Astrocyte (in vitro differentiated cells and primary cell): ENCODE measurements at regions not wholly inside any gene's neighbourhood (a gene's known extent, or its start where the extent isn't known, plus 50 kb on each side); places are given as distances from the start of the nearest gene placed in this dataset.

Experiments used
- DNase-seq: peaks from one replicate; pipeline ENCODE4 v3.0.0-alpha.2; 2010; ENCODE audit warnings: low read depth
- FAIRE-seq: peaks from 2 replicates; lab custom pipeline; 2011; peaks lifted over from hg19 to GRCh38; lab: Jason Lieb, UNC
- H2AFZ ChIP-seq: 2 replicates; pipeline ENCODE4 v1.6.0; 2012; ENCODE audit warnings: low read depth, low read length, inconsistent platforms
- H3K27ac ChIP-seq: 2 replicates; pipeline ENCODE4 v1.5.1; 2011; ENCODE audit warnings: low read depth, low read length, inconsistent platforms
- H3K27me3 ChIP-seq: 2 replicates; pipeline ENCODE4 v1.6.0; 2011; ENCODE audit warnings: low read length, inconsistent platforms; ENCODE audit not compliant: insufficient read depth
- H3K36me3 ChIP-seq: 2 replicates; pipeline ENCODE4 v1.5.1; 2011; ENCODE audit warnings: low read length, inconsistent platforms; ENCODE audit not compliant: insufficient read depth
- H3K4me1 ChIP-seq: 2 replicates; pipeline ENCODE4 v1.5.1; 2011; ENCODE audit warnings: low read length, inconsistent platforms; ENCODE audit not compliant: insufficient read depth
- H3K4me2 ChIP-seq: 2 replicates; pipeline ENCODE4 v1.6.0; 2012; ENCODE audit warnings: low read length, inconsistent platforms
- H3K4me3 ChIP-seq: 2 replicates; pipeline ENCODE4 v1.5.1; 2011; ENCODE audit warnings: low read depth, mild to moderate bottlenecking, low read length, inconsistent platforms; ENCODE audit not compliant: insufficient read depth
- H3K79me2 ChIP-seq: 2 replicates; pipeline ENCODE4 v1.6.0; 2012; ENCODE audit warnings: mild to moderate bottlenecking, low read length, inconsistent platforms; ENCODE audit not compliant: insufficient read depth
- H3K9ac ChIP-seq: 2 replicates; pipeline ENCODE4 v1.6.0; 2012; ENCODE audit warnings: mild to moderate bottlenecking, low read length, inconsistent platforms
- H3K9me3 ChIP-seq: 2 replicates; pipeline ENCODE4 v1.5.1; 2012; ENCODE audit warnings: low read depth, mild to moderate bottlenecking, low read length, inconsistent platforms; ENCODE audit not compliant: insufficient read depth
- H4K20me1 ChIP-seq: 2 replicates; pipeline ENCODE4 v1.6.0; 2012; ENCODE audit warnings: low read length, inconsistent platforms; ENCODE audit not compliant: insufficient read depth
- H3K27ac Mint-ChIP-seq: one replicate; pipeline ENCODE4 v1.8.0; 2021; ENCODE audit warnings: mild to moderate bottlenecking, mixed read lengths; ENCODE audit not compliant: unreplicated experiment
- H3K27me3 Mint-ChIP-seq: one replicate; pipeline ENCODE4 v1.8.0; 2021; ENCODE audit warnings: low read depth, mixed read lengths; ENCODE audit not compliant: unreplicated experiment
- H3K36me3 Mint-ChIP-seq: one replicate; pipeline ENCODE4 v1.8.0; 2021; ENCODE audit warnings: low read depth, mixed read lengths; ENCODE audit not compliant: unreplicated experiment
- H3K4me1 Mint-ChIP-seq: one replicate; pipeline ENCODE4 v1.8.0; 2021; ENCODE audit warnings: low read depth, mixed read lengths; ENCODE audit not compliant: unreplicated experiment
- H3K4me3 Mint-ChIP-seq: one replicate; pipeline ENCODE4 v1.8.0; 2021; ENCODE audit warnings: mild to moderate bottlenecking, moderate library complexity, mixed read lengths; ENCODE audit not compliant: unreplicated experiment
- H3K9me3 Mint-ChIP-seq: one replicate; pipeline ENCODE4 v1.8.0; 2021; ENCODE audit warnings: mild to moderate bottlenecking, mixed read lengths; ENCODE audit not compliant: unreplicated experiment
- EZH2 ChIP-seq: IDR thresholded peaks from 2 replicates; pipeline ENCODE4 v1.6.1; 2012; ENCODE audit warnings: mild to moderate bottlenecking, low read length, inconsistent platforms; ENCODE audit not compliant: insufficient read depth
- TF ChIP-seq, protein P1 (sequence below): IDR thresholded peaks from 2 replicates; pipeline ENCODE4 v1.5.1; 2011; ENCODE audit warnings: low read depth, mild to moderate bottlenecking, inconsistent platforms, low read length, moderate library complexity; ENCODE audit not compliant: insufficient read depth

DNA sequence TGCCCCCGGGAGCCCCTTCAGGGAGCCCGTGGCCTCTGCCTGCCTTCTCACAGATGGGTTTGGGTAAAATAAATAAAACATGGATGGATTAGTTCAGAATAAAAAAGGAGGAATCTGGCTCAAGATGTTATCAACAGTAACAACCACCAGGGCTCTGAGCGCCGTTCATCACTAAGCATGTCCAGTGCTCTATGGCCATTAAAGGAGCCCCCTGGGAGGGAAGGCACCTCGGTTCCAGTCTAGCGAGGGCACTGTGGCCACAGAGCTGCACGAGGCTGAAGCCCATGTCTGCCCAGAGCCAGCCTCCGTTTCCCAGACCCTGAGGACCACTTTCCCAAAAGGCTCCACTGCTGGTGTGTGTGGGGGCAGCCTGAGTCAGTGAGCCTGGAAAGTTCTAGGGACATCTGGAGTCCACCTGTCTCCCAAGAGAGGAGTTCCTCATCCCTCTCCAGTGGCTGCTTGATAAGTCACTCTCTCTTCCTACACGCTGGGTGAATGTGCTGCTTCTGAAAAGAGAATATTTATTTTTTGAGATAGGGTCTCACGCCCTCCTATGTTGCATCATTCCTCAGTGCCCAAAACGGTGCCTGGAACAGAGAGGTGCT is 614.6 kb downstream of the TBC1D22A start:
- Histone ChIP-seq H3K4me1 (no peaks in the 10 kb centered on the region), H3K36me3 (no peaks in the 10 kb centered on the region), H2AFZ (no peak overlapping the region), H4K20me1 (no peaks in the 10 kb centered on the region), H3K4me2 (no peak overlapping the region), H3K4me3 (no peak overlapping the region), H3K27me3 (no peaks in the 10 kb centered on the region), H3K9me3 (no peaks in the 10 kb centered on the region), H3K79me2 (no peaks in the 10 kb centered on the region), H3K9ac (no peak overlapping the region), H3K27ac (no peak overlapping the region)
- no peaks in the 10 kb centered on the region for H3K4me1 Mint-ChIP-seq
- H3K9me3 Mint-ChIP-seq = peaks cover 34% of the 10 kb centered on the region
- H3K36me3 Mint-ChIP-seq = peaks cover 3% of the 10 kb centered on the region
- no peak for DNase-seq
- TF ChIP-seq, protein P1, sequence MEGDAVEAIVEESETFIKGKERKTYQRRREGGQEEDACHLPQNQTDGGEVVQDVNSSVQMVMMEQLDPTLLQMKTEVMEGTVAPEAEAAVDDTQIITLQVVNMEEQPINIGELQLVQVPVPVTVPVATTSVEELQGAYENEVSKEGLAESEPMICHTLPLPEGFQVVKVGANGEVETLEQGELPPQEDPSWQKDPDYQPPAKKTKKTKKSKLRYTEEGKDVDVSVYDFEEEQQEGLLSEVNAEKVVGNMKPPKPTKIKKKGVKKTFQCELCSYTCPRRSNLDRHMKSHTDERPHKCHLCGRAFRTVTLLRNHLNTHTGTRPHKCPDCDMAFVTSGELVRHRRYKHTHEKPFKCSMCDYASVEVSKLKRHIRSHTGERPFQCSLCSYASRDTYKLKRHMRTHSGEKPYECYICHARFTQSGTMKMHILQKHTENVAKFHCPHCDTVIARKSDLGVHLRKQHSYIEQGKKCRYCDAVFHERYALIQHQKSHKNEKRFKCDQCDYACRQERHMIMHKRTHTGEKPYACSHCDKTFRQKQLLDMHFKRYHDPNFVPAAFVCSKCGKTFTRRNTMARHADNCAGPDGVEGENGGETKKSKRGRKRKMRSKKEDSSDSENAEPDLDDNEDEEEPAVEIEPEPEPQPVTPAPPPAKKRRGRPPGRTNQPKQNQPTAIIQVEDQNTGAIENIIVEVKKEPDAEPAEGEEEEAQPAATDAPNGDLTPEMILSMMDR = no peak
- no peak for TF ChIP-seq EZH2
- no peak for FAIRE-seq
- no peak overlapping the region for H3K27ac Mint-ChIP-seq
- no peak overlapping the region for H3K4me3 Mint-ChIP-seq
- no peaks in the 10 kb centered on the region for H3K27me3 Mint-ChIP-seq

DNA sequence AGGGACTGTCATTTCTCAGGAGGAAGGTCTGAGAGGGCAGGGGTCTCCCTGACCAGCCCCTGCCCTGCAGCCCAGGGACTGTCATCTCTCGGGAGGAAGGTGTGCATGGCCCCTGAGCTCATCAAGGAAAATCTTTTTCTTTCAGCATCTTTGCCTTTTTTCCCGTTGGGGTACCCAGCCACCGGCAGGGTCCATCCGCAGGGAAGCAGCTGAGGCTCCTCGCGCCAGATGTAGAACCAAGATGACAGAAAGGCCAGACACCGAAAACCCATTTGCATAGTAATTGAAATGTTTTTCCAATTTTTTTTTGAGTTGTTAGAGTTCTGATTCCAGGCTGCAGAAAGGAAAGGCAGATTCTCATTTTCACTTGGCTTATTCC is 613.9 kb downstream of the TBC1D22A start:
- Histone ChIP-seq H3K79me2 (no peaks in the 10 kb centered on the region), H3K27ac (no peak overlapping the region), H3K4me1 (no peaks in the 10 kb centered on the region), H3K4me2 (no peak overlapping the region), H3K9ac (no peak overlapping the region), H3K4me3 (no peak overlapping the region), H3K27me3 (no peaks in the 10 kb centered on the region), H3K36me3 (no peaks in the 10 kb centered on the region), H2AFZ (no peak overlapping the region), H3K9me3 (no peaks in the 10 kb centered on the region), H4K20me1 (no peaks in the 10 kb centered on the region)
- no peaks in the 10 kb centered on the region for H3K4me1 Mint-ChIP-seq
- H3K9me3 Mint-ChIP-seq = peaks cover 37% of the 10 kb centered on the region
- H3K4me3 Mint-ChIP-seq = no peak overlapping the region
- peaks cover 1% of the 10 kb centered on the region for H3K27me3 Mint-ChIP-seq
- no peak for TF ChIP-seq EZH2
- TF ChIP-seq, protein P1 = no peak
- no peak for DNase-seq
- no peak overlapping the region for H3K27ac Mint-ChIP-seq
- H3K36me3 Mint-ChIP-seq = peaks cover 3% of the 10 kb centered on the region
- no peak for FAIRE-seq

GRCh38 chr22:47375621-47376321 is 613.3 kb downstream of the TBC1D22A start:
- Mint-ChIP-seq H3K4me3 (no peak overlapping the region), H3K36me3 (peaks cover 3% of the 10 kb centered on the region), H3K27me3 (peaks cover 1% of the 10 kb centered on the region), H3K4me1 (no peaks in the 10 kb centered on the region), H3K9me3 (peaks cover 35% of the 10 kb centered on the region), H3K27ac (no peak overlapping the region)
- DNase-seq (no peak), FAIRE-seq (no peak)
- H3K9me3 ChIP-seq = no peaks in the 10 kb centered on the region
- no peaks in the 10 kb centered on the region for H3K4me1 ChIP-seq
- no peak overlapping the region for H2AFZ ChIP-seq
- no peaks in the 10 kb centered on the region for H4K20me1 ChIP-seq
- TF ChIP-seq, protein P1 = no peak
- TF ChIP-seq EZH2 = no peak
- H3K9ac ChIP-seq = no peak overlapping the region
- no peak overlapping the region for H3K27ac ChIP-seq
- H3K27me3 ChIP-seq = no peaks in the 10 kb centered on the region
- H3K36me3 ChIP-seq = no peaks in the 10 kb centered on the region
- no peak overlapping the region for H3K4me2 ChIP-seq
- H3K4me3 ChIP-seq = no peak overlapping the region
- H3K79me2 ChIP-seq = no peaks in the 10 kb centered on the region
